IMR-90 (cell line): ENCODE measurements at regions not wholly inside any gene's neighbourhood (a gene's known extent, or its start where the extent isn't known, plus 50 kb on each side); places are given as distances from the start of the nearest gene placed in this dataset.
"Not testable (repeated sequence)": the region's sequence is repeated elsewhere in the genome, so short reads cannot be mapped to it uniquely, and the experiment has no call there.

Experiments
- ATAC-seq: fragments of 200-7000 bp; cut with Tn5 transposase; 2 replicates; pipeline ENCODE4 v1.9.1; 2020; ENCODE audit warnings: low read depth, mild to moderate bottlenecking, moderate library complexity
- BruUV-seq: library from RNA; stranded (reverse); fragments of 400-500 nt; replicated peaks from 2 replicates; lab custom pipeline; 2021; lab: Mats Ljungman, UMichigan
- CTCF ChIA-PET: fragments of 300-600 bp; formaldehyde crosslinking; extraction: SDS; loops from one replicate; lab custom pipeline; 2021; ENCODE audit warnings: antibody characterized with exemption; lab: Yijun Ruan, JAX
- POLR2A ChIA-PET: fragments of 300-600 bp; sonication (Branson Sonifier 250); formaldehyde crosslinking; loops from one replicate; lab custom pipeline; 2022; ENCODE audit warnings: antibody characterized with exemption; ENCODE audit not compliant: unreplicated experiment; lab: Charles Lee
- DNase-seq: peaks from one replicate; pipeline ENCODE4 v3.0.0; 2013
- H2AFZ ChIP-seq: replicated peaks from 2 replicates; pipeline ENCODE3; 2013; ENCODE audit warnings: low read length, mild to moderate bottlenecking; ENCODE audit not compliant: poor library complexity
- H2AK5ac ChIP-seq: 2 replicates; pipeline ENCODE4 v1.6.1; 2013; ENCODE audit warnings: low read depth, low read length, inconsistent platforms
- H2AK9ac ChIP-seq: replicated peaks from 2 replicates; pipeline ENCODE3; 2013; ENCODE audit warnings: mild to moderate bottlenecking, low read depth, low read length, moderate library complexity; ENCODE audit not compliant: poor library complexity
- H2BK120ac ChIP-seq: 2 replicates; pipeline ENCODE4 v1.6.1; 2013; ENCODE audit warnings: low read depth, low read length, inconsistent platforms
- H2BK15ac ChIP-seq: 3 replicates; pipeline ENCODE4 v1.6.1; 2013; ENCODE audit warnings: low read depth, low read length, inconsistent platforms
- H2BK20ac ChIP-seq: 2 replicates; pipeline ENCODE4 v1.6.1; 2013; ENCODE audit warnings: low read depth, mild to moderate bottlenecking, inconsistent platforms, low read length, moderate library complexity
- H2BK5ac ChIP-seq: 2 replicates; pipeline ENCODE4 v1.6.1; 2013; ENCODE audit warnings: mild to moderate bottlenecking, low read depth, low read length, inconsistent platforms; ENCODE audit not compliant: poor library complexity, severe bottlenecking
- H3K14ac ChIP-seq: replicated peaks from 2 replicates; pipeline ENCODE4 v1.6.1; 2013; ENCODE audit warnings: low read depth, low read length, inconsistent platforms
- H3K18ac ChIP-seq: 2 replicates; pipeline ENCODE4 v1.6.1; 2013; ENCODE audit warnings: low read depth, low read length, control low read depth
- H3K23ac ChIP-seq: 2 replicates; pipeline ENCODE4 v1.6.1; 2013; ENCODE audit warnings: low read depth, low read length, inconsistent platforms
- H3K27ac ChIP-seq: 2 replicates; pipeline ENCODE4 v1.5.1; 2013; ENCODE audit warnings: mild to moderate bottlenecking, control low read depth, low read length; ENCODE audit not compliant: insufficient read depth
- H3K27me3 ChIP-seq: 2 replicates; pipeline ENCODE4 v1.6.1; 2013; ENCODE audit warnings: low read length; ENCODE audit not compliant: control insufficient read depth, insufficient read depth
- H3K36me3 ChIP-seq: 2 replicates; pipeline ENCODE4 v1.6.1; 2013; ENCODE audit warnings: low read length, mixed read lengths; ENCODE audit not compliant: control insufficient read depth, insufficient read depth
- H3K4ac ChIP-seq: 2 replicates; pipeline ENCODE4 v1.6.1; 2013; ENCODE audit warnings: low read depth, low read length, inconsistent platforms
- H3K4me1 ChIP-seq: 2 replicates; pipeline ENCODE4 v1.6.1; 2013; ENCODE audit warnings: low read length, mixed read lengths; ENCODE audit not compliant: control insufficient read depth, insufficient read depth
- H3K4me2 ChIP-seq: 2 replicates; pipeline ENCODE4 v1.6.1; 2013; ENCODE audit warnings: low read depth, mild to moderate bottlenecking, control low read depth, low read length, moderate library complexity
- H3K4me3 ChIP-seq: 2 replicates; pipeline ENCODE4 v1.5.1; 2013; ENCODE audit warnings: low read depth, mild to moderate bottlenecking, control low read depth, low read length, moderate library complexity; ENCODE audit not compliant: insufficient read depth
- H3K56ac ChIP-seq: 2 replicates; pipeline ENCODE4 v1.6.1; 2013; ENCODE audit warnings: low read length, inconsistent platforms; ENCODE audit not compliant: insufficient read depth; ENCODE audit errors: extremely low read depth
- H3K79me1 ChIP-seq, 2 experiments: 2 replicates each; pipeline ENCODE4 v1.6.1; 2013; ENCODE audit warnings: low read length in 2 of 2, inconsistent platforms in 1 of 2, low read depth in 1 of 2
- H3K9ac ChIP-seq: 2 replicates; pipeline ENCODE4 v1.6.1; 2013; ENCODE audit warnings: low read depth, low read length, control low read depth
- H3K9me1 ChIP-seq: 2 replicates; pipeline ENCODE4 v1.6.1; 2013; ENCODE audit warnings: low read length, inconsistent platforms; ENCODE audit not compliant: insufficient read depth
- H3K9me3 ChIP-seq: 2 replicates; pipeline ENCODE4 v1.6.1; 2013; ENCODE audit warnings: low read length; ENCODE audit not compliant: control insufficient read depth, insufficient read depth
- H4K20me1 ChIP-seq: 2 replicates; pipeline ENCODE4 v1.6.1; 2013; ENCODE audit warnings: low read length, inconsistent platforms; ENCODE audit not compliant: insufficient read depth
- H4K5ac ChIP-seq: 2 replicates; pipeline ENCODE4 v1.6.1; 2013; ENCODE audit warnings: mild to moderate bottlenecking, low read depth, low read length, control low read depth
- H4K8ac ChIP-seq, 2 experiments: 2 replicates each; pipeline ENCODE4 v1.6.1; 2013; ENCODE audit warnings: low read depth in 2 of 2, low read length in 2 of 2, control low read depth in 1 of 2, inconsistent platforms in 1 of 2
- H4K91ac ChIP-seq: 2 replicates; pipeline ENCODE4 v1.6.1; 2013; ENCODE audit warnings: low read depth, low read length, inconsistent platforms; ENCODE audit not compliant: insufficient read depth
- WGBS, 2 experiments: methylation state at CpG; one replicate each; pipeline versions ENCODE4 v1.1.5 to v1.1.7; 2013; ENCODE audit warnings: missing lambda C conversion rate in 2 of 2; ENCODE audit not compliant: insufficient read length in 1 of 2; ENCODE audit errors: extremely low coverage in 2 of 2; 5-methylcytosine and 5-hydroxymethylcytosine counted together
- dilution Hi-C: fragments of 300-500 bp; cut with HindIII; formaldehyde crosslinking; loops from one replicate; pipeline ENCODE4 v1.14.3; 2018; ENCODE audit warnings: low sequenced_read_pairs; ENCODE audit not compliant: unreplicated experiment
- in situ Hi-C: fragments of 300-500 bp; cut with MboI; formaldehyde crosslinking; loops from 3 replicates; pipeline ENCODE4 v1.14.3; 2019; ENCODE audit warnings: low sequenced_read_pairs, inconsistent platforms, mixed read lengths
- intact Hi-C: fragments of 100-400 bp; cut with micrococcal nuclease; formaldehyde crosslinking; loops from 2 replicates; pipeline ENCODE4 v1.10.0; 2022

- H3K14ac ChIP-seq, H2BK15ac ChIP-seq, H2AK5ac ChIP-seq, ATAC-seq, H3K9me1 ChIP-seq, intact Hi-C loops, H3K79me1 ChIP-seq, H3K4me3 ChIP-seq, H3K56ac ChIP-seq, dilution Hi-C loops, H2AK9ac ChIP-seq, H3K9ac ChIP-seq, H4K8ac ChIP-seq, DNase-seq, H4K91ac ChIP-seq, CTCF ChIA-PET, H2BK5ac ChIP-seq, H2BK120ac ChIP-seq, H3K18ac ChIP-seq, H3K27ac ChIP-seq, H3K4me2 ChIP-seq, H4K20me1 ChIP-seq, BruUV-seq, H3K9me3 ChIP-seq, H3K36me3 ChIP-seq, H3K4me1 ChIP-seq, in situ Hi-C loops, H3K4ac ChIP-seq, H2BK20ac ChIP-seq, H4K5ac ChIP-seq, POLR2A ChIA-PET, H2AFZ ChIP-seq, H3K23ac ChIP-seq: not testable (repeated sequence)
- H3K27me3 ChIP-seq = peaks cover 20% of the 10 kb centered on the region
- no CpG with 5 or more reads among the region's 3 CpGs for WGBS, 2 experiments
Measured at GRCh38 chr3:124066543-124066942, 74.6 kb upstream of the ROPN1 start.

DNA sequence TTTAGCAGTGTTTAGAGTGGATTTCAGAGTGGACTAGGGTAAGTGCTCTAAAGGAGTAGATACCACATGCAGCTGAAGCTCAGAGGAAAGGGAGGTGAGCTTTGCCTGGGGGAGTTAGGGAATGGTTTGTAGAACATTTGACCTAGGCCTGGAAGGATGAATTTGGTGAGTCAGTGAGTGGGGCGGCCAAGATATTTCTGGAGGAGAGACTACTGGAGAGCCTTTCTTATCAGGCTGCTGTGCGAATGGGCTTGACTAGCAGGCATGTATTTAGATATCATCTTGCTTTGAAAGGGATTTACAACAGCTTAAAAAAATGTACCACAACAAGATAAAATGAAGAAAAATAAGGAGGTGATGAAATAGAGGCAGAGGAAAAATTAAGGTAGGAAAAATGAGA, 77.8 kb upstream of the ROPN1 start:
- H3K79me1 ChIP-seq, H2BK120ac ChIP-seq, H3K9ac ChIP-seq, H3K9me1 ChIP-seq, H3K4me3 ChIP-seq, H3K4me2 ChIP-seq, BruUV-seq, H3K9me3 ChIP-seq, H3K36me3 ChIP-seq, dilution Hi-C loops, H4K20me1 ChIP-seq, H4K91ac ChIP-seq, H3K23ac ChIP-seq, H2AK5ac ChIP-seq, H3K4me1 ChIP-seq, H2AK9ac ChIP-seq, H3K4ac ChIP-seq, H2BK20ac ChIP-seq, H4K8ac ChIP-seq, in situ Hi-C loops, H4K5ac ChIP-seq, H3K18ac ChIP-seq, H2BK5ac ChIP-seq, H2AFZ ChIP-seq, intact Hi-C loops, H3K27ac ChIP-seq, H3K27me3 ChIP-seq, H3K14ac ChIP-seq, H2BK15ac ChIP-seq, H3K56ac ChIP-seq: not testable (repeated sequence)
- CTCF ChIA-PET = interaction anchor here (1.0 kb wide), 1 partner anchor 54 kb away, joined by 4 read pairs; no protein-coding TSS in a partner anchor
- ATAC-seq = peak; percentile 78
- DNase-seq = peak; percentile 40
- WGBS, 2 experiments = 50% methylated on average over 1 of the region's 2 CpGs; no CpG with 5 or more reads in 1 of the 2 experiments
- POLR2A ChIA-PET = interaction anchor here (0.6 kb wide), 1 partner anchor 21 kb away, joined by 3 read pairs; no protein-coding TSS in a partner anchor
